ENCODE measurements at regions not wholly inside any gene's neighbourhood (a gene's known extent, or its start where the extent isn't known, plus 50 kb on each side); places are given as distances from the start of the nearest gene placed in this dataset.

DNA sequence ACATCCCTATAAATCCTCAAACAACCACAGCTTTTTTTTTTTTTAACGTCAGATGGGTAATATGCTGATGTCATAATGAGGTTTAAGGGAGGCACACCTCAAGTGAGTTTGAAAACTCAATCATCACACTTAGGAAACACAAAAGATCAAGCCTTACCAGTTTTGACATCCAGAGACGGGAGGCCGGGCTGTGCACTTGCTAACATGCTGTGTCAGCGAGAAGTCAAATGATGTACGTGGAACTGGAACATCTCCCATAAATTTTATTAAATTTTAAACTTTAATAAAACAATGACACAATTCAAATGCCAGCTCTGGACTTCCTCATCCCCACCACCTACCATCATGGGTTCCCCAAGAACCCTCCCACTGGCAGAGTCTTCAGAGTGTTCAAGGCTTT, 117.6 kb downstream of the C5orf15 start:
- TF ChIP-seq NFRKB (IDR thresholded peaks at IDR 0.05) (no peak), ELF4 (IDR thresholded peaks at IDR 0.05) (no peak), FOXM1 (IDR thresholded peaks at IDR 0.05; ENCODE audit: borderline replicate concordance) (no peak), BHLHE40 (IDR thresholded peaks at IDR 0.05; ENCODE audit: borderline replicate concordance) (no peak), TARDBP (IDR thresholded peaks at IDR 0.05) (no peak), HDGF (IDR thresholded peaks at IDR 0.05; ENCODE audit: borderline replicate concordance) (no peak), L3MBTL2 (conservative IDR thresholded peaks at IDR 0.05) (no peak), FOXA1 (IDR thresholded peaks at IDR 0.05) (no peak), SP1 (IDR thresholded peaks at IDR 0.05) (no peak), ZNF384 (IDR thresholded peaks at IDR 0.05) (no peak), ARNT (IDR thresholded peaks at IDR 0.05) (no peak), CTBP1 (IDR thresholded peaks at IDR 0.05; ENCODE audit: borderline replicate concordance) (no peak)
- TF ChIP-seq, protein P1, sequence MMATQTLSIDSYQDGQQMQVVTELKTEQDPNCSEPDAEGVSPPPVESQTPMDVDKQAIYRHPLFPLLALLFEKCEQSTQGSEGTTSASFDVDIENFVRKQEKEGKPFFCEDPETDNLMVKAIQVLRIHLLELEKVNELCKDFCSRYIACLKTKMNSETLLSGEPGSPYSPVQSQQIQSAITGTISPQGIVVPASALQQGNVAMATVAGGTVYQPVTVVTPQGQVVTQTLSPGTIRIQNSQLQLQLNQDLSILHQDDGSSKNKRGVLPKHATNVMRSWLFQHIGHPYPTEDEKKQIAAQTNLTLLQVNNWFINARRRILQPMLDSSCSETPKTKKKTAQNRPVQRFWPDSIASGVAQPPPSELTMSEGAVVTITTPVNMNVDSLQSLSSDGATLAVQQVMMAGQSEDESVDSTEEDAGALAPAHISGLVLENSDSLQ (IDR thresholded peaks at IDR 0.05) = no peak

Measured in HEK293T (cell line).